ENCODE measurements at regions not wholly inside any gene's neighbourhood (a gene's known extent, or its start where the extent isn't known, plus 50 kb on each side); places are given as distances from the start of the nearest gene placed in this dataset.
"Not testable (repeated sequence)": the region's sequence is repeated elsewhere in the genome, so short reads cannot be mapped to it uniquely, and the experiment has no call there.

DNA sequence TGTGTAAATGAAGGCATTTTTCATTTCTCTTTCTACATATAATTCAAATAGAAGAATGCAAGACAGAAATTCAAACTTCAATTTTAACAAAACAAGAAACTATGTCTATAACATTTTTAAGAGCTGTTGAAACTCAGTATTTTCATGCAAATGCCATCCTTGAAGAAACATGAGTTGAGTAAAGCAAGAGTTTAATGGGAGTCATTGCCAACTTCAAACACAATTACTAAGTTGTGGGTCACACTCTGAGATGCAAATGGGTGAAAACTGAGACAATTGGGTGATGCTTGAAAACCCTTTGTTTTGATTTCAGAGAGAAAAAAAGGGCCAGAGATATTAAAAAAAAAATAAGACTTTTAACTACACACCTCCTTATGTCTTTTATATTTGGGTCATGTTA lies 865.9 kb downstream of the FAT4 start:
- DNase-seq (ENCODE audit: low read depth, low spot score) = no peak
- H3K27ac ChIP-seq = no peak overlapping the region

DNA sequence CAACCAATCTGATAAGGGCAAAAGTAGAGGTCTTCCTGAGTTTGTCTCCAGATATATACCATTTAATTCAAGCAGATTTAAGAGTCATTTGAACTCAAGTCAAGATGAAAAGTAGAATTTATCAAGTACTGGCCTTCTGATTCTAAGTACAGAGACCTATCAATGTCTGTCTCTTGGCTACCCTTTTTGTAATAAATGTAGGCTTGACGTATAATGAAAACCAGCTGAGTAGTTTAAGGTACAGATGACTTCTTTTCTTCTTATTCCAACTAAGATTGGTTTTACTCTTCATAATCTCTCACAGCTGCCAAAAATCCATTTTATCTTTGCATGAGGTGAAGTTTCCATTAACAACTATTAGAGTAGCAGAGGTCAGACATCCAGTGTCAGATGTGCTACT lies 867.6 kb downstream of the FAT4 start:
- no peak for DNase-seq (ENCODE audit: low read depth, low spot score)
- no peak overlapping the region for H3K27ac ChIP-seq

DNA sequence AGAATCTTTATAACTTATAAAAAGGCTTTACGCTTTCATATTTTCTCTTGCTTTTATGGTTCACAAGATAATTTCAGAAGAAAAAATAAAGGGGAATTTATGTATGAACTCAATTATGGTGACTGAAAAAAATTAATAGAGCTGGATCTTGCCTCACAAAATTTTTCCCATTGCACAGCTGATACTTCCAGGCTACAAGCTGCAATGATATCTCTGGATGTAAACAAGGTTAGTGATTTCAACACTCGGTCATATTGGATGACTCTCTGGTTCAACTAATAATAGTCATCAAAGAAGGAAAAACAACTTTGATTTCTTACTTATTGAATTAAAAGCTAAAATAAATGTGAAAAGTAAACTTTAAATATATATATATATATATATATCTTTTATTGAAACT lies 868.0 kb downstream of the FAT4 start:
- H3K27ac ChIP-seq = no peak overlapping the region
- no peak for DNase-seq (ENCODE audit: low read depth, low spot score)

DNA sequence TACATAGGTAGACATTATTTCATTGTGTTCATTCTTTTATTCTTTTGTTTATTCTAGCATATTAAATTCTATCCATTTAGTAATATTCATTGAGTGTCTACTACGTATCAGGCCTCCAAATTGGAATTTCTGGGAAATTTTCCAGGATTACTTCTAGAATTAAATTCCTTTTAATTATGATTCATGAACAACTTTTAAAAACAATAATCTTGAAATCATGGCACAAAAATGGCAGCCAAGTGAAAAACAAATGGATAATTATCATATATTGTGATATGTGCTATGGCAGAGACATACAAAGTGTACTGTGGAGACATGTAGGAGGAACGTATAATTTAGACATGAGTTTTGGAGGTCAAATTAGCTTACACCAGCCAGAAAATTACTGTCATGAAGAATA lies 868.5 kb downstream of the FAT4 start:
- no peak overlapping the region for H3K27ac ChIP-seq
- DNase-seq (ENCODE audit: low read depth, low spot score) = no peak

DNA sequence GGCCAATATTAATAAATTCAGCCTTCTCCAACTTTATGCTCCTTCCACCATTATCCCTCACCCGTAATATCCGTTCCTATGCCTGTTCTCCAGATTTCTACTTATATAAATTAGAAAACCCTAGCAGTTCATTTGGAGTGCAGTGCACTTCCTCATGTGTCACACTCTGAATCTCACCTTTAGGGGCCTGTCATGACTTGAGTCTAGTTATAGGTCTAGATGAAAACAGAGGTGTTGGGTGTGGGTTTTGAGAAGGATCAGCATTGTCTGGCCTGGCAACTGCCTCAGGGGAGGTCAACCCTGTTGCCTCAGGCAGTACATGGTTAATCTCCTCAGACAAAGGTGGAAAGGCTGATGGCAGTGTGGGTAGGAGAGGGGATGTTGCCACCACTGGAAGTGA lies 876.8 kb downstream of the FAT4 start:
- H3K27ac ChIP-seq = no peak overlapping the region
- DNase-seq (ENCODE audit: low read depth, low spot score) = no peak

DNA sequence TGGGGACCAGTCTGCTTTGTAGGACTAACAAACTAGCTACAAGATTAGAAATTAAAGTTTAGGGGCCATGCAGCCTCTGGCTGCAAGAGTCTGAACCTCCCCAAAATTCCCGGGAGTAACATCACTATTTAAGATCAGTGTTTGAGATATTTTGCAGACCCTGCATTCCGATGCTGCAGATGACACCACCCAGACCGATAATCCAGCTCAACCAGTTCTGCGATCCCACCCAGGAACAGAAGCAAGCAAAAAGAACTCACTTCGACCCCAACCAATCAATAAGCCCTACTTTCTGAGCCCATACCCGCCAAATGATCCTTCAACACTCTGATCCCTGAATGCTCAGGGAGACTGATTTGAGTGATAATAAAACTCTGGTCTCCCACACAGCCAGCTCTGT lies 877.8 kb downstream of the FAT4 start:
- DNase-seq (ENCODE audit: low read depth, low spot score) = no peak
- H3K27ac ChIP-seq = no peak overlapping the region

DNA sequence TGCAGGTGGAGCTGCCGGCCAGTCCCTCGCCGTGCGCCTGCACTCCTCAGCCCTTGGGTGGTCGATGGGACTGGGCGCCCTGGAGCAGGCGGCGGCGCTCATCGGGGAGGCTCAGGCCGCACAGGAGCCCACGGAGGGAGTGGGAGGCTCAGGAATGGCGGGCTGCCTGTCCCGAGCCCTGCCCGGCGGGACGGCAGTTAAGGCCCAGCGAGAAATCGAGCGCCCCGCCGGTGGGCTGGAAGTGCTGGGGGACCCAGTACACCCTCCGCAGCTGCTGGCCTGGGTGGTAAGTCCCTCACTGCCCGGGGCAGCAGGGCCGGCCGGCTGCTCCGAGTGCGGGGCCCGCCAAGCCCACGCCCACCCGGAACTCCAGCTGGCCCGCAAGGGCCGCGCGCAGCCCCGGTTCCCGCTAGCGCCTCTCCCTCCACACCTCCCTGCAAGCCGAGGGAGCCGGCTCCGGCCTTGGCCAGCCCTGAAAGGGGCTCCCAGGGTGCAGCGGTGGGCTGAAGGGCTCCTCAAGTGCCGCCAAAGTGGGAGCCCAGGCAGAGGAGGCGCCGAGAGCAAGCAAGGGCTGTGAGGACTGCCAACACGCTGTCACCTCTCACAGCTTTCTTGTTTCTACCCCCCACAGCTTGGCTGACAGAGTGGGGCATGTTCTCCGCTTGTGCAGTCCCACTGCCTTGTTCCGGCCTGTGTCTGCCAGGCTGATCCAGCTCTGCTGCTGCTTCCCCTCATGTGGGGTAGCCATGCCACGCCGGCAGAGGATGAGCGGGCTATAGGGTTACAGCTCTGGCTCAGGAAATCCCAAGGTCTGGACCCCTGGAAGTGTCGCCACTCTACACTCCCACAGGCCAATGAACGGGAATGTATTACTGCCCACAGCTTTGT lies 886.7 kb downstream of the FAT4 start:
- DNase-seq (ENCODE audit: low read depth, low spot score); H3K27ac ChIP-seq: not testable (repeated sequence)

DNA sequence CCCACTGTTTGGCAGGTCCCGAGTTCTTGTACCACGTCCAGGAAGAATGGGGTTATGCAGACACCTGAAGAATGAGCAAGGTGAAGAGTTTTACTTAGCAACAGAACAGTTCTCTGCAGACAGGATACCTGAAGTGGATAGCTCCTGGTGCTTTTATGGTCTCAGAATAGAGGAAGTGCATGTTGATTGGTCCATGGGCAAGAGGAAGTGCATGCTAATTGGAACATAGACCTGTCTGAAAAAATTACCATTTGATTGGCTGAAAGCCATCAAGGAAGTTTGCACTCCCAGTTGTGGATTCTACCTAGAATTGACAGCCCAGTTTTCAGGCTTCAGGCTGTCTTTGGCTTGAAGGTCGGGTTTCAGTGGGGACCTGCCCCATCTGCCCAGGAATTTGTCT lies 887.5 kb downstream of the FAT4 start:
- H3K27ac ChIP-seq = no peak overlapping the region
- no peak for DNase-seq (ENCODE audit: low read depth, low spot score)

DNA sequence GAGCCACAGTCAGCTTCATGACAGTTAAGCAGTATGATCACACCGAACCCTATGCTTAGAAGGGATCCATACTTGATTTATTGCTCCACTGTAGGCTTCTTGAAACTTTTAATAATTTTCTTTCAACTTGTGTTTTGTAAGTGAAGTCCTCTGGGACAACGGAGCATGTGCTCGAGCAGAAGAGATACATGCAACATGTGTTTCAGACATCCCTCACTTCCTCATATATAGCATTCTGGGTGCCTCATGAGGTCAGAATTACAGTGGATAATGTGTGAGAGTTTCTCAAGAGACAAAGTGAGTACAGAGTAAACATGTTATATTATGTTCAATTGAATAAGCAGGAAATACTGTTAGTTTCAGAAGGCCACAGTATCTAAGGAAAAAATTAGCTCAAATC lies 893.2 kb downstream of the FAT4 start:
- no peak overlapping the region for H3K27ac ChIP-seq
- DNase-seq (ENCODE audit: low read depth, low spot score) = no peak

DNA sequence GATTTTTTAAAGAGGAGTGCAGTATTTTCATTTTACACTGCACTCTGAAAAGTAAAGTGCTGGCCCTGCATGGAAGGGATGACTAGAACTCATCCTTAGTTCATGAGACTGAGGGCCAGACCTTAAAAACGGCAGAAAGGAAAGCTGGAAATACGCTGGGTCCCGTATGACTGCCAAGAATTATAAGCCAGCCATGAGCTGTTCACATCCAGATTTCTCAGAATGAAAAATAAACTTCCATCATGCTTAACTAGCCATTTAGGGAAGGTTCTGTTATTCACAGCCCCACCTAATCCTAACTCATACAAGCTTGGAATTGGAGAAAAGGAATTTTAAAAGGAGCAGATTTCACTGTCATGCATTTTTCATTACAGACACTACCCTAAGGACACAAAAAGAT lies 894.4 kb downstream of the FAT4 start:
- DNase-seq (ENCODE audit: low read depth, low spot score) = no peak
- H3K27ac ChIP-seq = no peak overlapping the region

DNA sequence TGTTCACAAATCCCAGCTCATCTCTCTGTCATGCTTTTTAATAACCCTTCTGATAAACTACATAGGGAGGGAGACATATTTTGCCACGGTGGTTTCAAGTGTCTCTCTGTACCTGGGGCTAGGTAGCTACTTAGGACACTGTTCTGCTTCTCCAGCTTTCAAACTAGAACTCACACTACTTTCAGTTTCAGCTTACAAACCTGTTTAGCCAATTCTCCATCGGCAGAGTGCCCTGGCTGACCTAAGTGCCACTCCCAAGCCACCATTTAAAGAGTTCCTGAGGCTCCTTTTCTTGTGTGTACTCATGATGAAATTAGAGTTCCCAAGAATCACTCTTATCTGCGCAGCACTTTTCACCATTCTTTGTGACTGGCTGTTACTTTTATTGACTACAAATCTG lies 899.2 kb downstream of the FAT4 start:
- no peak overlapping the region for H3K27ac ChIP-seq
- peak; percentile 20 for DNase-seq (ENCODE audit: low read depth, low spot score)

DNA sequence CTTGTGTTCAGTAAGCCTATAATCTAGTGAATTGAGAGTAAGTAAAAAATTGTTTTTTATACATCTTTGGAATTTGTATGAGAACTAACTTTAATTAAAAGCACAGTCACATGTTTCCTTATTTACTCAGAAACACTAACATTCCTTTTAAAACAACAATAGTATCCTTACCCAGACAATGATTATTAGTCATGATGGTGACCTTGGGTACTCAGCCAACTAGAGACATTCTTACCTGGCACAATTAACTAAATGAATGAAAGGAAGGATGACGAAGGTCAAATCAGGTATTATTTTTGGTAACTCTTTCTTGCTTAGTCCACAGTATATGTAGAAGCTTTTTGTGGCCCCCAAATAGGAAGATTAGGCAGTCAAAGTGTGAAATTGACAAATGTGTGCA lies 901.0 kb downstream of the FAT4 start:
- H3K27ac ChIP-seq = no peak overlapping the region
- no peak for DNase-seq (ENCODE audit: low read depth, low spot score)

DNA sequence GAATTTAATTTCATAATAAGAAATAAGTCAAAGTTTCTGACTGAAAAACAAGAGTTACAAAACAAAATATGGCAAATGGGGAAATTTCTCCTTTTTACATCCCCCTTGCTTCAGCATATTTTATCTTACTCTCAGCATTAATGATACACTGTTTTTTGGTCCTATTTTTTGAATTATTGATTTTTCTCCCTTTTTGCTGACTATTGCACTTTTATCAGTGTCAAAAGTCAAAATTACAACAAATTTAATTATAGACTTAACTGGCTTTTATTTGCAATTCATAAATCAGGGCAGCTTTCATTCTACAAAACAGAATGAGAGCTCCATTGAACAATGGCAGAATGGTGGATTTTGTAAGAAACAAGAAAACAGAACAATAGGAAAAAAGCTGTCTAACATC lies 901.9 kb downstream of the FAT4 start:
- no peak overlapping the region for H3K27ac ChIP-seq
- no peak for DNase-seq (ENCODE audit: low read depth, low spot score)

DNA sequence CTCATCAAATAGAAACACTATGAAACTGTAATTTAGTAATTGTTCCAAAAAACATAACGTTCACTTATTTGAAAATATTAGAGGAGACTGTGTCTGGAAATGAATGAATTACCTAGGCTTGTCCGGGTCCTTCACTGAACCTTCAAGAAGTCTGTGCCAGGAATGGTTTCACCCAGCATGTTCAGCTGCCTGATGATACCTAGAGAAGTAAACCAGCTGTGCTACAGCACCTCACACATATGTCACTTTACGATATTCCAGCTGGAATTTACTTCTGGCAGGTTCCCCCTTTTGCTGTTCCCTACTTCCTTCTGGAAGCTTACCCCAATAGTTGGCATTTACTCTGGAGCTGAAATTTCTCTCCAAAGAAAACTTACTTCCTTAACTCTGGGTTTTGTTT lies 906.5 kb downstream of the FAT4 start:
- DNase-seq (ENCODE audit: low read depth, low spot score) = no peak
- H3K27ac ChIP-seq = no peak overlapping the region

DNA sequence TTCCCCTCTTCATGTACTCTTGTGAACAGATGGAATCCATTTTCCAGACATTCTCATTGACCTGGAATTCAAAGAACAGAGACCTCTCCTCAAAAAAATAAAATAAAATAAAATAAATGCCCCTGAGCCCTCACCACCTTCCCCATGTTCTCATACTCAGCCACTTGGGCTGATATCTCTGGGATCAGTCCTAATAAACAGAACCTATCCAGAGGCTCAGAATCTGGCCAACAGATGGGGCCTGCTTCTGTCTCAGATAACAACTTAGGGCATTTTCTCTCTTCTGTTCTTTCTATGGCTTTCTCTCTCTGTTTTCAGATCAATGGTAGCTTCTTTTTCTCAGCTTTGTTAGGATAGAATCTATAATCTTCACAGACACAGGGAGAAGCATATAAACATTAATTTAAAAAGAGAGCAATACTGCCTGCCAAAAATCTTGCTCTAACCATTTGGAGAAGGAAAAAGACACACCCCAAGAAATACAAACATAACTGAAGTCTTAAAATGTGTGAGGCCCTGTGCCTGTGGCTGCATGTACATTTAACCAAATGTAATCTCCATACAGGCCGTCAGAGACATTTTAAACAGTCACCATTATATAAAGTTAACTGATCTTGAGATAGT lies 907.1 kb downstream of the FAT4 start:
- DNase-seq (ENCODE audit: low read depth, low spot score) = no peak
- H3K27ac ChIP-seq = no peak overlapping the region

DNA sequence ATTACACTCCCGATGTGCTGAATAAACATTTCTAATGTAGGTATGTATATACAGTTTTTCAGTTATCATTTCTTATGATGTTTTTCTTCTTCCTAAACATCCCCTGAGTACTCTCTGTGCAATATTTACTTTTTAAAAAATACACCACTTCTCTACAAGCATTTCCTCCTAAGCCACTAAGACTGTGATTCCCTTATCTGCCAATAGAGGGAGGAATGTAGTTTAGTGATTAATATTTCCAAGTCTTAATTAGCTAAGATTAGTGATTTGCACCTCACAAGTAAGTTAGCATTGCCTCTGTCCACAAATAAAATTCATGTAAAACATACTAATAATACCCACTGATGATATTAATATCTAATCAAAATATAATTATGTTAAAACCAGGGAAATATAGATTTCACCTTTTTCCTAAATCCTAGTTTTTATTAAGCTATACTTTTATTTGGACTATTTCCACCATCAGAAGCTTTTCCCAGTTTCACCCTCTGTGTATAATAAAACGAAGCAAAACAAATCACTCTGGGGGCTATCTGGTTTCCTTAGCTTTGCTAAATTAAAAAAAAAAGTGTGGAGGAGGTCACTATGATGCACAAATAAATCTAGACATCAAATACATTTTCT lies 909.1 kb downstream of the FAT4 start:
- DNase-seq (ENCODE audit: low read depth, low spot score) = no peak
- no peak overlapping the region for H3K27ac ChIP-seq

DNA sequence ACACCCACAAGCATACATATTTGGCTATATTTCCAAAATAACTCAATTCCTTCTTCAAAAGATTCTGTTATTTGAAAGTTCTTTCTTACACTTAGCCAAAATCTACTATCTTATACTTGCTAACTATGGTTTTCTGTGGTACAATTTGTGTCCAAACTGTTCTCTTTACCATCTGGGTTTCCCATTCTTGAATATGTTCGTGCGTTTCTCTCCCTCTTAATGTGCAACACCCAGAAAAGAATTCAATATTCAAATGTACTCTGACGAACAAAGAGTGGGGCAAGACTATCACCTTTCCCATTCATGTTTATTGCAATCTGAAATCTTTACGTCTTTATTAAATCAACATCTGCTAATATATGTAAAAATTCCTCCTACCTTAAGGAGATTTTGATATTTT lies 912.7 kb downstream of the FAT4 start:
- no peak for DNase-seq (ENCODE audit: low read depth, low spot score)

DNA sequence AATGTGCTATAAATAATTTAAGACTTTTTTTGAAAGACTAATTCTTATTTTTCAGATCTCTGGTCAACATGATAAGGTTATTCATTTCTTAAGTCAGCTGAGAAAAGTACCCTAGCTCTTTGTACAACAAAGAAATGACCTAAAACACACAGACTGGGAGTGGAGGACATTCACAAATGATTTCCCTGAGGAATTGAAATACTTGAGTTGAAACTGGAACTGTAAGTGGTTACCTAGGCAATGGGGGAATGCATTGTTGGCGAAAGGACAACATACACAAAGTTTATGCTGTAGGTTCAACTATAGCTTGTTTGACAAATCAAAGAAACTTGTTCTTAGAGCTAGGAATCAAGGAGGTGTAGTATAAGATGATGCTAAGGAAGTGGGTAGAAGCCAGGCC lies 915.5 kb downstream of the FAT4 start:
- no peak overlapping the region for H3K27ac ChIP-seq
- DNase-seq (ENCODE audit: low read depth, low spot score) = no peak

More for the DNA sequence above, 912.7 kb downstream of the FAT4 start:
- H3K27ac ChIP-seq = no peak overlapping the region

DNA sequence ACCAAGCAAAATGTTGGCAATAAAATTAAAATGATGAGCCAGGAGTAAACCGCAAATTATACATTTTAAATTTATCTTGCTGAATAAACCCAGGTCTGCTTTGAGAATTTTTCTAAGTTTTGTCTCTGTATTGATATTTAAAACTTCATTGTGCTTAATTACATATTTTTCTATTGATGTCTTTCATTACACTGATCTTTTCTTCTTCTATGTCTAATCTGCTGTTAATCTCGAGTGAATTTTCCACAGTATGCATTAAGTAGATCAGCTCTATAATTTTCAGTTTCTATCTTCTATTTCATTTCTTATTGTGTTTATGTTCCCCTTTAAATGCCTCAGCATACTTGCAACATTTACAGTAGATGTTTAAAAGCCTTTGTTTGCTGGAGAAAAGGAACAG lies 918.7 kb downstream of the FAT4 start:
- no peak overlapping the region for H3K27ac ChIP-seq

DNA sequence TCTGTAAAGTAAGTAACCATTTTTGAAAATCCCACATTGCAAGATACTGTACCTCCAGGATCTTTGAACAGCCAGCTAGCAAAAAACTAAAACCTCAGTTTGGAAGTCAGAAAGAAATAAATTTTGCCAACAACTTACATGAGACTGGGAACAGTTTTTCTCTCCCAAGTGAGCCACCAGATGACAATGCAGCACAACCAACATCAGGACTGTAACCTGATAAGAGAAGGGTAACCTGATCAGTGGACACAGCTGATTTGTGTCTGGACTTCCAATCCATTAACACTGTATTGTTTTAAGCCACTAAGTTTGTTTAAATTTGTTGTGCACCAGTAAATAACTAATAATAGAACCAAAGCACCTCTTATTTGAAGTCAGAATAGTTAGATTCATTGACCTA lies 923.3 kb downstream of the FAT4 start:
- H3K27ac ChIP-seq = no peak overlapping the region
- DNase-seq (ENCODE audit: low read depth, low spot score) = no peak

More for the DNA sequence above, 918.7 kb downstream of the FAT4 start:
- no peak for DNase-seq (ENCODE audit: low read depth, low spot score)

DNA sequence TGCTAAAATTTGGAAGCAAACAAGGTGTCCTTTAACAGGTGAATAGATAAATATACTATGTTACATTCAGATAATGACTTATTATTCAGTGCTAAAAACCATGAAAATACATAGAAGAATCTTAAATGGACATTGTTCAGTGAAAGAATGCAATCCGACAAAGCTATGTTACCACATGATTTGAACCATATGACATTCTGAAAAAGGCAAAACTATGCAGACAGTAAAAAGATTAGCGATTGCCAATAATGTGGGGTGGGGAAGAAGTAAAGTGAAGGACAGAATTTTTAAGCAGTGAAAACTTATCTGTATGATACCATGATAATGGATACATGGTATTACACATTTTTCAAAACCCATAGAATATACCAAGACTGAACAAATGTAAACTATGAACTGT lies 926.9 kb downstream of the FAT4 start:
- no peak overlapping the region for H3K27ac ChIP-seq
- no peak for DNase-seq (ENCODE audit: low read depth, low spot score)
